ENCODE measurements at regions not wholly inside any gene's neighbourhood (a gene's known extent, or its start where the extent isn't known, plus 50 kb on each side); places are given as distances from the start of the nearest gene placed in this dataset.
"Not testable (repeated sequence)": the region's sequence is repeated elsewhere in the genome, so short reads cannot be mapped to it uniquely, and the experiment has no call there.

DNA sequence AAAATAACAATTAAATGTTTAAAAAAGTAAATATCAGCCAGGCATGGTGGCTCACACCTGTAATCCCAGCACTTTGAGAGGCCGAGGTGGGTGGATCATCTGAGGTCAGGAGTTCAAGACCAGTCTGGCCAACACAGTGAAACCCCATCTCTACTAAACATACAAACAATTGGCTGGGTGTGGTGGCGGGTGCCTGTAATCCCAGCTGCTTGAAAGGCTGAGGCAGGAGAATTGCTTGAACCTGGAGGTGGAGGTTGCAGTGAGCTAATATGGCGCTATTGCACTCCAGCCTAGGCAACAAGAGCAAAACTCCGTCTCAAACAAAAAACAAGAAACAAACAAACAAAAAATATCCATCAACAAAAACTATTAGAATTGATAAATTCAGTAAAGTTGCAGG, 77.5 kb downstream of the SNX5 start:
- not testable (repeated sequence) for TF ChIP-seq POLR2A, CTCF (IDR thresholded peaks at IDR 0.05)
